ENCODE measurements at regions not wholly inside any gene's neighbourhood (a gene's known extent, or its start where the extent isn't known, plus 50 kb on each side); places are given as distances from the start of the nearest gene placed in this dataset.

GRCh38 chr12:22781339-22781738 lies 156.4 kb downstream of the ETNK1 start:
- no peak for TF ChIP-seq POLR2AphosphoS5 (IDR thresholded peaks at IDR 0.05; ENCODE audit: low read depth, low read length)
- TF ChIP-seq POLR2A (IDR thresholded peaks at IDR 0.05; ENCODE audit: low read depth, low read length), result no peak
